WI38 (cell line): ENCODE measurements at regions not wholly inside any gene's neighbourhood (a gene's known extent, or its start where the extent isn't known, plus 50 kb on each side); places are given as distances from the start of the nearest gene placed in this dataset.
"Not testable (repeated sequence)": the region's sequence is repeated elsewhere in the genome, so short reads cannot be mapped to it uniquely, and the experiment has no call there.

Experiments used
- H3K4me3 ChIP-seq: 2 replicates; pipeline ENCODE4 v1.5.1; 2011; ENCODE audit warnings: low read depth, mild to moderate bottlenecking, control low read depth, low read length
- TF ChIP-seq, protein P1 (sequence below): IDR thresholded peaks from 2 replicates; pipeline ENCODE4 v1.5.1; 2012; ENCODE audit warnings: low read depth, mild to moderate bottlenecking, control low read depth, low read length

DNA sequence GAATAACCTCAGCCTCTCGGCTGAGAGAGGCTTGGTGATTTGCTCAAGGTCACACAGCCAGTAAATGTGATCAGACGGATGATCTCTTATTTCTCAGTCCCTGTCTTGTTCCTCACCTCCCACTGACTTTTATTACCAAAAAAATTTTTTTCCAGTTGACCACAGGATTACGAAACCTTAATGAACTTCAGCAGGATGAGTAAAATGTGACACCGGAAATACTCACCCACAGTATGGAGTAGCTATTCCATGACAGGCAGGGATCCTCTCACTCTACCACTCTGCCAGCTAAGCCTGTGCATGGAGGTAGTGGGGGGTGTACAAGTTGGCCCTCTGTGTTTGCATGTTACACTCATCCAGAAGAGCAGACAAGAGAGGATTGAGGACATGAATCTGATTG, 916.4 kb downstream of the UQCRFS1 start:
- TF ChIP-seq, protein P1, sequence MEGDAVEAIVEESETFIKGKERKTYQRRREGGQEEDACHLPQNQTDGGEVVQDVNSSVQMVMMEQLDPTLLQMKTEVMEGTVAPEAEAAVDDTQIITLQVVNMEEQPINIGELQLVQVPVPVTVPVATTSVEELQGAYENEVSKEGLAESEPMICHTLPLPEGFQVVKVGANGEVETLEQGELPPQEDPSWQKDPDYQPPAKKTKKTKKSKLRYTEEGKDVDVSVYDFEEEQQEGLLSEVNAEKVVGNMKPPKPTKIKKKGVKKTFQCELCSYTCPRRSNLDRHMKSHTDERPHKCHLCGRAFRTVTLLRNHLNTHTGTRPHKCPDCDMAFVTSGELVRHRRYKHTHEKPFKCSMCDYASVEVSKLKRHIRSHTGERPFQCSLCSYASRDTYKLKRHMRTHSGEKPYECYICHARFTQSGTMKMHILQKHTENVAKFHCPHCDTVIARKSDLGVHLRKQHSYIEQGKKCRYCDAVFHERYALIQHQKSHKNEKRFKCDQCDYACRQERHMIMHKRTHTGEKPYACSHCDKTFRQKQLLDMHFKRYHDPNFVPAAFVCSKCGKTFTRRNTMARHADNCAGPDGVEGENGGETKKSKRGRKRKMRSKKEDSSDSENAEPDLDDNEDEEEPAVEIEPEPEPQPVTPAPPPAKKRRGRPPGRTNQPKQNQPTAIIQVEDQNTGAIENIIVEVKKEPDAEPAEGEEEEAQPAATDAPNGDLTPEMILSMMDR = no peak
- no peak overlapping the region for H3K4me3 ChIP-seq

DNA sequence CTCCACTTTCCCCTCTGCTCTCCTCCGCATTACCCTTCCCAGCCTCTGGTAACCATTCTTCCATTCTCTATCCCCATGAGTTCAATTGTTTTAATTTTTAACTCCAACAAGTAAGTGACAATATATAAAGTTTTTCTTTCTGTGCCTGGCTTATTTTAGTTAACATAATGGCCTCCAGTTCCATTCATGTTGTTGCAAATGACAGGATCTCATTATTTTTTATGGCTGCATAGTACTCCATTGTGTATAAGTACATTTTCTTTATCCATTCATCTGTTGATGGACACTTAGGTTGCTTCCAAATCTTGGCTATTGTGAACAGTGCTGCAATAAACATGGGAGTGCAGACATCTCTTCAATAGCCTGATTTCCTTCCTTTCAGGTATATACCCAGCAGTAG, 918.0 kb downstream of the UQCRFS1 start:
- not testable (repeated sequence) for H3K4me3 ChIP-seq

DNA sequence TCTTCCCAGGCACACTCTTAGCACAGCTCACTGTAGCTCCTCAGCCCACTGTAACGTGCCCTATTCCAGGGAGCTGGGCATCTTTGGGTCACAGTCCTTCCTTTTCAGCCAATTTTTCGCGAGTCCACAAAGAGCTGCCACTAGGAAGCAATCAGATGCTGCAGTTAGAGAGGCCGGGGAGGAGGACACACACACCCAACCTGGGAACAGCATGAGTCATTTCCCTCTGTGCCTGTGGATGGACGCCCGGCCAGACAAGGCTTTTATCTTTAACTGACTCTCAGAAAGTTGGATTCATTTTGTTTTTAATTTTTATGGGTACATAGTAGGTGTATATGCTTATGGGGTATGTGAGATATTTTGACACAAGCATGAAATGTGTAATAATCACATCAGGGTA, 918.6 kb downstream of the UQCRFS1 start:
- H3K4me3 ChIP-seq = no peak overlapping the region
- TF ChIP-seq, protein P1 = no peak

DNA sequence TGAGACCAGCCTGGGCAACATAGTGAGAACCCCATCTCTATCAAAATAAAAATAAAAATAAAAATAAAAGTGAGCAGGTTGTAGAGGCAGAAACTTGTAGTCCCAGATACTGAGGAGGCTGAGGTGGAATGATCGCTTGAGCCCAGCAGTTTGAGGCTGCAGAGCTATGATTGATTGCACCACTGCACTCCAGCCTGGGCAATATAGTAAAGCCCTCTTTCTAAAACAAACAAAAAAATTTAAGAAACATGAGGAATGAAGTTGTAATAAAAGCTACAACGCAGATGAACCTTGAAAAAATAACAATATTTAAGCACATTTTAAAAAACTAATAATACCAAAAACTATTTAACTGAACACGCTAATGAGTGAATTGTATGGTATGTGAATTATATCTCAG, 919.3 kb downstream of the UQCRFS1 start:
- no peak overlapping the region for H3K4me3 ChIP-seq
- TF ChIP-seq, protein P1 = no peak

DNA sequence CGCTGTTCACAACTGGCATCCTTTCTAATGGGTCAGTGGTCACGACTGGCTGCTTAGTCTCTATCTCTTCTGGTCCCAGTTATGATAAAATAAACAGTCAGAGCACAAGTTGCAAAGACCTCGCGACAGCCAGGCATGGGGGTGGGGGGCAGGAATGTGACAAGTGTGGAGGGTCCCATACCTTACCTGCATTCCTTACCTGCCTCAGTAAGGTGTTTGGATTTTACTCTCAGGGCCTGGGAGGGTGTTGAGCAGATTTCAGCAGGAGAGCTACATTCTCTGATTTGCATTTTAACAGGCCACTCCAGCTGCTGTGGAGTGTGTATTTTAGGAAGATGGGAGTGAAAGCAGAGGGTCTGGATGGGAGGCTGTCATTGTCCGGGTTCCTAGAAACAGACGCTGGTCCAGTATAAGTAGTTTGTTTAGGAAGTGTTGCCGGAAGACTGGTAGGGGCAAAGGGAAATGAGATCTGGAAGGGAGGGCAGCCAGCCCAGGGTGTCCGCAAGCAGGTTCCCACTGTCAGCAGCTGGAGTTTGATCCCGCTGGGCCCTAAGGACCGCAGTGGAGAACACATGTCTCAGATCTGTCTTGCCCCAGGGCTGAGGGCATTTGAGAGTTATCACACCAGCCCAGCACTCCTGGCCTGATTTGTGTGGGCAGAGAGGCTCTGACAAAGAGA, 920.0 kb downstream of the UQCRFS1 start:
- TF ChIP-seq, protein P1 = no peak
- no peak overlapping the region for H3K4me3 ChIP-seq

DNA sequence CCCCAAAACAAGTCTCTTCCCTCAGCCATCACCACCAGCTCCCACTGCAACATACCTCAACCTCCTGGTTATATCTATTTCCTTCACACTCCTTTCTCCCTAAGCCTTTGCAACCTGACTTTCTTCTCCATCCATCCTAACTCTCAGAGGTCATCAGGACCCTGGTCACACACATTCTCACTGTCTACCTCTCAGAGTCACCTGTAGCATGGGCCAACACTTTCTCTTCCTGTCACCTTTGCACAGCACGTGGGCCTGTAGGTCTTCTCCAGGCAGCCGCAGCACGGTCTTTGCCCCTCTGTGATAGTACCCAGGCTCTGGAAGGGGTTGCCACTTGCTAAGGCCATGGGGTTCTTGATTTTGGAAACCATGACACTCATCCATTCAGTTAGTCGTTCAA, 921.1 kb downstream of the UQCRFS1 start:
- no peak overlapping the region for H3K4me3 ChIP-seq
- TF ChIP-seq, protein P1 = no peak

DNA sequence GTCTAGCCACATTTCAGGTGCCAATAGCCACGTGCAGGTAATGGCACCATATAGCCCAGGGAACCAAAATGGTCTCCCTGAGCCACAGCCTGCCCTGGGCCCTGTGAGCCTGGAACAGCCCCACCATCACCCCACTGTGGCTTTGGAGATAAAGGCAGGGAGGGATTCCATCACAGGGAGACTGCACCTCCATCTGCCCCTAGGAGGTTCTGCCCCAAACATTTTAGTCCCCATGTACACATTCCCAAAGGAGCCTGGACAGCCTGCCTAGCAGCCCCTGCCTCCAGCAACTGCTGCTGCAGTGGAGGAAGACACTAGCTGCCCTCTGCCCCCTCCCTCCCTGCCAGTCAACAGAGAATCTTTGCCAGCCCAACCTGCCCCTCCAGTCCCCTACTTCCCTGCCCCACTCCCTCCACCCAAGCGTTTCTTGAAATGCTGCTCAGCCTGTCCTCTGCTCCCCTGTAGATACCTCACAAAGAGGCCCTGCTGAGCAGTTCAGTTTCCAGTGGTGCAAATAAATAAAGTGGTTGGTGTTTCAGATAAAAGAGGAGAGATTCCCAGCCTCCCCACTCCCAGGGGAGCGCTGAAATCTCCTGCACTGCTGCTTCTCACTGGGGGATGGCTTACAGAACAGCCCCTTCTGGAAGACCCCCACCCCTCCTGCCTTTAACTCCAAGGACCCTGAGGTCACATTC, 921.8 kb downstream of the UQCRFS1 start:
- no peak overlapping the region for H3K4me3 ChIP-seq
- TF ChIP-seq, protein P1 = no peak
